Psoas muscle (tissue), 7 donors: ENCODE measurements at regions not wholly inside any gene's neighbourhood (a gene's known extent, or its start where the extent isn't known, plus 50 kb on each side); places are given as distances from the start of the nearest gene placed in this dataset.

Experiments used
- ATAC-seq, 4 donors: fragments of 200-7000 bp; cut with Tn5 transposase; one replicate each; pipeline ENCODE4 v1.9.1; 2020; ENCODE audit warnings: moderate library complexity in 3 of 4, mild to moderate bottlenecking in 2 of 4
- DNase-seq, 2 donors: peaks; one replicate each; pipeline ENCODE4 v3.0.0-alpha.2; 2020
- H3K27ac ChIP-seq: fragments of 200-600 bp; one replicate; pipeline ENCODE4 v1.8.0; 2022
- H3K27me3 ChIP-seq, 3 donors: fragments of 200-600 bp in 1 of 3; one replicate each; pipeline versions ENCODE4 v1.6.1 to v1.8.0; 2013 to 2022; ENCODE audit warnings: low read length in 2 of 3, mild to moderate bottlenecking in 2 of 3, moderate library complexity in 1 of 3; ENCODE audit not compliant: insufficient read depth in 3 of 3
- H3K36me3 ChIP-seq, 2 donors: fragments of 200-600 bp in 1 of 2; one replicate each; pipeline versions ENCODE4 v1.6.1 to v1.8.0; 2013 to 2022; ENCODE audit warnings: low read depth in 1 of 2, mild to moderate bottlenecking in 1 of 2, moderate library complexity in 1 of 2; ENCODE audit not compliant: insufficient read depth in 1 of 2
- H3K4me1 ChIP-seq: fragments of 200-600 bp; one replicate; pipeline ENCODE4 v1.8.0; 2022
- H3K4me3 ChIP-seq: fragments of 200-600 bp; one replicate; pipeline ENCODE4 v1.8.0; 2022; ENCODE audit warnings: mild to moderate bottlenecking
- H3K9me3 ChIP-seq: fragments of 200-600 bp; one replicate; pipeline ENCODE4 v1.8.0; 2022
- WGBS, 3 donors: extraction: QIAGEN DNeasy Blood & Tissue Kit; methylation state at CpG; one replicate each; pipeline versions ENCODE4 v1.1.6 to v1.1.7; 2013; 5-methylcytosine and 5-hydroxymethylcytosine counted together
- intact Hi-C, 2 donors: fragments of 100-400 bp; cut with DNase I; formaldehyde crosslinking; loops; one replicate each; pipeline versions ENCODE4 v1.11.0 to v1.14.2; 2022
- TF ChIP-seq, protein P1 (sequence below): fragments of 200-600 bp; IDR thresholded peaks from one replicate; pipeline ENCODE4 v1.8.0; 2022; ENCODE audit warnings: antibody characterized with exemption
- donor health status: healthy with polysubstance abuse.
- donor health status: DM: no; HTN: no; CAD: no; lungs with moderate emphysema.
- donor health status: Bipolar disorder and iron deficiency.
- donor health status: healthy.
- donor health status: DM: yes; HTN: yes; CAD: no.
- donor health status: DM: no; HTN: no; CAD: no.
- donor health status: DM: yes; HTN: yes; CAD: no.

DNA sequence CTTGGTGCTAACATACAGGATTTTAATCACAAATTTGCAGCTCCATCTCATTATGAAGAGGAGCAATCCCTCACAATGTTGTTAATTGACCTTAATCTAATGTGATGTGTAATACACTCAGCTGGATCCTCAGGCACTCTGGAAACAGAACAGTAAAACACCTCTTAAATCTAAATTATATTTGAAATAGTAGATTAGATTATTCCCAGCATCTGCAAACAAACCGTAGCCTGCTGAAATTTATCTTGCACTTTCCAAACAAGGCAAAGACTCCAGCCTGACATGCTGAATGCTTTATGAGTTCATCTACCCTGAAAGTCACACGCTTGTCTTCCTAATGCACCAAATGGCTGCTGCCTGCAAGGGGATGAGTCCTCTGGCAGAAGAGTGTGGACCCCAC, 402.3 kb upstream of the GYPC start:
- intact Hi-C loops, result no loop called here
- H3K4me1 ChIP-seq, result no peaks in the 10 kb centered on the region
- DNase-seq (no peak), ATAC-seq (no peak)
- TF ChIP-seq, protein P1, sequence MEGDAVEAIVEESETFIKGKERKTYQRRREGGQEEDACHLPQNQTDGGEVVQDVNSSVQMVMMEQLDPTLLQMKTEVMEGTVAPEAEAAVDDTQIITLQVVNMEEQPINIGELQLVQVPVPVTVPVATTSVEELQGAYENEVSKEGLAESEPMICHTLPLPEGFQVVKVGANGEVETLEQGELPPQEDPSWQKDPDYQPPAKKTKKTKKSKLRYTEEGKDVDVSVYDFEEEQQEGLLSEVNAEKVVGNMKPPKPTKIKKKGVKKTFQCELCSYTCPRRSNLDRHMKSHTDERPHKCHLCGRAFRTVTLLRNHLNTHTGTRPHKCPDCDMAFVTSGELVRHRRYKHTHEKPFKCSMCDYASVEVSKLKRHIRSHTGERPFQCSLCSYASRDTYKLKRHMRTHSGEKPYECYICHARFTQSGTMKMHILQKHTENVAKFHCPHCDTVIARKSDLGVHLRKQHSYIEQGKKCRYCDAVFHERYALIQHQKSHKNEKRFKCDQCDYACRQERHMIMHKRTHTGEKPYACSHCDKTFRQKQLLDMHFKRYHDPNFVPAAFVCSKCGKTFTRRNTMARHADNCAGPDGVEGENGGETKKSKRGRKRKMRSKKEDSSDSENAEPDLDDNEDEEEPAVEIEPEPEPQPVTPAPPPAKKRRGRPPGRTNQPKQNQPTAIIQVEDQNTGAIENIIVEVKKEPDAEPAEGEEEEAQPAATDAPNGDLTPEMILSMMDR, result no peak
- no peak overlapping the region for H3K4me3 ChIP-seq
- H3K27me3 ChIP-seq, result peaks cover 0 to 2% (median 0%) of the 10 kb centered on the region in 3 donors
- WGBS, 3 donors, result 45 to 54% (median 47%) methylated on average over 2 of the region's 2 CpGs
- H3K9me3 ChIP-seq, result no peaks in the 10 kb centered on the region
- no peaks in the 10 kb centered on the region for H3K36me3 ChIP-seq
- H3K27ac ChIP-seq, result no peak overlapping the region

DNA sequence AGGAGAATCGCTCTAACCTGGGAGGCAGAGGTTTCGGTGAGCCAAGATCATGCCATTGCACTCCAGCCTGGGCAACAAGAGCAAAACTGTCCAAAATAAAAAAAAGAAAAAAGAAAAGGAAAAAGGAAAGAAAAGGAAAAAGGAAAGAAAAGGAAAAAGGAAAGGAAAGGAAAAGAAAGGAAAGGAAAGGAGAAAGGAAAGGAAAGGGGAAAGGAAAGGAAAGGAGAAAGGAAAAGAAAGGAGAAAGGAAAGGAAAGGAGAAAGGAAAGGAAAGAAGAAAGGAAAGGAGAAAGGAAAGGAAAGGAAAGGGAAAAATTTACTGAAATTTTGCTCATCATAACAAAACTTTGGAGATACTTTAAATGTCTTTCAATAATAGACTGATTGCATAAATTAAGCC, 391.3 kb upstream of the GYPC start:
- Histone ChIP-seq H3K36me3 (no peaks in the 10 kb centered on the region), H3K4me3 (no peak overlapping the region), H3K27ac (no peak overlapping the region), H3K4me1 (no peaks in the 10 kb centered on the region), H3K9me3 (no peaks in the 10 kb centered on the region), H3K27me3 (no peaks in the 10 kb centered on the region)
- 93 to 97% (median 96%) methylated on average over 2 of the region's 2 CpGs for WGBS, 3 donors
- no peak for ATAC-seq
- no peak for DNase-seq
- intact Hi-C loops, result no loop called here
- TF ChIP-seq, protein P1, result no peak

DNA sequence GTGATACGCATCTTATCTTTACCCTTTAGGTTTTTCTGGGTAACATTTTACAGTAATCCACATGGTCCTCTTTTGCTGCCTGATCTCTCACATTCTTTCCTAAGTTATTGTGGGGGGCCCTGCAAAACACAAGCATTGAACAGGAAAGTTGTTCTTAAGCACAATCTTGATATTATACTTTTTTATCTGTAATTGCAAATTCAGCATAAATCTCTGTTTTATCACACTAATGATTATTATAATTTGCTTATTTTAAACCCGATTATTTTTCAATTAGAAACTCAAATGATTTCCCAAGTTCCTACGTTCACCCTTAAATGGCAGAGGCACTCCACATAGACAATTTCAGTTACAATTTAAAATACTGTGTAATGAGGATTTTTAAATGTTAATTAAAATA, 386.0 kb upstream of the GYPC start:
- H3K4me1 ChIP-seq, result no peaks in the 10 kb centered on the region
- intact Hi-C loops, result no loop called here
- H3K27me3 ChIP-seq, result no peaks in the 10 kb centered on the region
- DNase-seq (no peak), ATAC-seq (no peak)
- H3K9me3 ChIP-seq, result no peaks in the 10 kb centered on the region
- TF ChIP-seq, protein P1, result no peak
- no peak overlapping the region for H3K4me3 ChIP-seq
- no peak overlapping the region for H3K27ac ChIP-seq
- H3K36me3 ChIP-seq, result no peaks in the 10 kb centered on the region
- WGBS, 3 donors, result 93 to 94% (median 94%) methylated on average over 3 of the region's 3 CpGs

DNA sequence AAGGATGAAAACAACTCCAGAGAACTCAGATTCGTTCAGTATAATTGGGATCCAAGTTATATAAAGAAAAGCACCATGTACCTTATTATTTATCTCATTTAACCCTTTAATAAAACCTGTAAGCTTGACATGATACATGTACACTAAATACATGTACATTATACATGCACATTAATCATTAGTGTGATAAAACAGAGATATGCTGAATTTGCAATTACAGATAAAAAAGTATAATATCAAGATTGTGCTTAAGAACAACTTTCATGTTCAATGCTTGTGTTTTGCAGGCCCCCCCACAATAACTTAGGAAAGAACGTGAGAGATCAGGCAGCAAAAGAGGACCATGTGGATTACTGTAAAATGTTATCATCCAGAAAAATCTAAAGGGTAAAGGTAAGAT, 385.4 kb upstream of the GYPC start:
- no peak for ATAC-seq
- H3K4me3 ChIP-seq, result no peak overlapping the region

DNA sequence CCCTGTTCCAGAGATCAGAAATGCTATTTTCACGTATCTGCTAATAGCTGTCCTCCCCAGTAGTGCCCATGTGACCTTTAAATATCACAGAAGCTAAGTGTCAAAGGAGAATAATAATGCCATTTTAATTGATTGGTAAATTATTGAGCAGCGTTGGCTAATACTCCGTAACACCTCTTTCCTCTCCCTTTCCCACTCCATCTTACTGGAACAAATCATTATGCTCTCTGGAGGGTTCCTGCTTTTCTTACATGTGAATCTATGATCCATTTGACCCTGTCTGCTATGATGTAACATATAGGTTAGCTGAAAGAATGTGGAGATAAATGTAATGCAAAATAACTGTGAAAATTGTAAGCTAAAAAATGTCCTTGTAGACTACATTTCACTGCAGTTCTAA, 383.6 kb upstream of the GYPC start:
- no peak for ATAC-seq
- no peaks in the 10 kb centered on the region for H3K4me1 ChIP-seq
- TF ChIP-seq, protein P1, result no peak
- no peaks in the 10 kb centered on the region for H3K9me3 ChIP-seq
- no peaks in the 10 kb centered on the region for H3K27me3 ChIP-seq
- 41 to 48% (median 42%) methylated on average over 3 of the region's 3 CpGs for WGBS, 3 donors
- H3K27ac ChIP-seq, result no peak overlapping the region
- DNase-seq, result no peak
- no peak overlapping the region for H3K4me3 ChIP-seq
- no peaks in the 10 kb centered on the region for H3K36me3 ChIP-seq
- intact Hi-C loops, result no loop called here

More for the DNA sequence above, 385.4 kb upstream of the GYPC start:
- WGBS, 3 donors, result 31 to 58% (median 39%) methylated on average over 2 of the region's 2 CpGs
- intact Hi-C loops, result no loop called here
- DNase-seq, result no peak
- H3K27ac ChIP-seq, result no peak overlapping the region
- TF ChIP-seq, protein P1, result no peak
- no peaks in the 10 kb centered on the region for H3K27me3 ChIP-seq
- no peaks in the 10 kb centered on the region for H3K4me1 ChIP-seq
- no peaks in the 10 kb centered on the region for H3K36me3 ChIP-seq
- no peaks in the 10 kb centered on the region for H3K9me3 ChIP-seq
